ENCODE measurements at regions not wholly inside any gene's neighbourhood (a gene's known extent, or its start where the extent isn't known, plus 50 kb on each side); places are given as distances from the start of the nearest gene placed in this dataset.

- DNase-seq: no peak
These were observed 110.5 kb upstream of the CD180 start for GRCh38 chr5:67306965-67307607.

- no peak for DNase-seq
These were observed 109.5 kb upstream of the CD180 start for GRCh38 chr5:67305913-67306710.

DNA sequence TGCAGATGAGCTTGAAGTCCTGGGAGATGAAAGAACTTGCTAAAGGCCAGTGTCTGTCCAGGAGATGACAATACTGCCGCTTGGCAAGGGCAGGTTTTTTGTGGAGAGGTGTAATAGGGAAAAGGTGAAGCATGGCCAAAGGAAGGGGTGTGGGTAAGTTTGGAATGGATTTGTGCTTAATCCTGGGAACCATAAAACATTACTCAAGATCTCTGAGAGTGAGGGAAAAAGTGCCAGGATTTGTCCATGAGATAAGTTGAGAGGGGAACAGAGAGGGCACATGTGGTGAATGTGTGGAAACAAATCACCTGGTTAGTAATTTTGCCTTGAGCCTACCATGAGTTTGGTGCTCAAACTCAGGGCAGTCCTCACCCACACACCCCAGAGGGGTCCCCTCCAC is 108.8 kb upstream of the CD180 start:
- no peak for DNase-seq

GRCh38 chr5:67303356-67303755 is 106.8 kb upstream of the CD180 start:
- no peak for DNase-seq

- DNase-seq: no peak
These were observed 104.8 kb upstream of the CD180 start for GRCh38 chr5:67301285-67301903.

GRCh38 chr5:67300326-67300725 is 103.7 kb upstream of the CD180 start:
- no peak for DNase-seq

DNA sequence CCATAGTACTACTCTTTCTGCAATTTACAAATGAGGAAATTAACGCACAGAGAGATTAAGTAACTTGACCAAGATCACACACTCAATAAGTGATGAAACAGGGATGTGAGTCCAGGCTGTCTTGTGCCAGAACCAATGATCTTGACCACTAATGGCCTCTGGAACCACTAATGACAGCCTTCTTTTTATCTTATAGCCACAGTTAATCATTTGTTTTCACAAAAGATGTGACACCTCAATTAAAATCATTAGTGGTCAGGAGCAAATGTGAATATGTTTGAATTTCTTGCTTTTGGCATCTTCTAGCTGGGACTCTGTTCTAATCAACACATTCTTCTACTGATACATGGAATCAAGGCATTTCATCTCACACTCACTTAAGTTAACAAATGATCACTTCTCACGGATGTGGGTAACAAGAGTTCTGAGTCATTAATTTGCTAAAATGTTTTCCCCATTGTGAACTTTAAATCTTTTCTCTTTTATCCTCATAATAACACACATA is 102.7 kb upstream of the CD180 start:
- no peak for DNase-seq

DNA sequence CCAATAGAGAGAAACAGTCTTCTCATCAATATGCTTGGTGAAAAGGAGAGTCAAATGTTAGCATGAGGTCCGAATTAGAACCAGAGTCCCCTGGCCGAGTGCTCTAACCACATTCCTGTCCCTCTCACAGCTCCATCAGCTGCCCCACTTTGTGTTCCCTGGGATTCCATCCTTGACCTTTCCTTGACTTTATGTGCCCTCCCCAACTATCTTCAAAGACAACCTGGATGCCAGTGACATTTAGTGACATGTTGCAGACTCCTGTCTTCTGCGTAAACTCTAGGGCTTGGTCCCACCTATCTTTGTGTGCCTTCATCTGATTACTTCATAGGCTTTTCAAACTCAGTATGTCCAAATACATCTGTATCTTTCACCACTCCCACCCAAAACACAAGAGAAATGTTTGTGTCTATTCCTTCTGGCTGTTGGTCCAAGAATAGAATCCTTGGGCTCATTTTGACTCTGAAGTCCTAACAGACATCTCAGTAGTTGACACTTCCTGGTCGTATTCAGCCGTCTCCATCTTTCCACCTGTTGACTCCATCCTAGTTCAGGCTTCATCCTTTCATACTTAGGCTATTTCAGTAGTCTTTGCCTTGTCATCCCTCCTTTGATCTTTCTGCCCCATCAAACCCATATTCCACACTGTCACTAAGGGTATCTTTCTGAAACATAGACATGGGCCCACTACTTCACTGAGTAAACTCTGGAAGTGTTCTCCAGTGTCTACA is 101.4 kb upstream of the CD180 start:
- DNase-seq: no peak

DNA sequence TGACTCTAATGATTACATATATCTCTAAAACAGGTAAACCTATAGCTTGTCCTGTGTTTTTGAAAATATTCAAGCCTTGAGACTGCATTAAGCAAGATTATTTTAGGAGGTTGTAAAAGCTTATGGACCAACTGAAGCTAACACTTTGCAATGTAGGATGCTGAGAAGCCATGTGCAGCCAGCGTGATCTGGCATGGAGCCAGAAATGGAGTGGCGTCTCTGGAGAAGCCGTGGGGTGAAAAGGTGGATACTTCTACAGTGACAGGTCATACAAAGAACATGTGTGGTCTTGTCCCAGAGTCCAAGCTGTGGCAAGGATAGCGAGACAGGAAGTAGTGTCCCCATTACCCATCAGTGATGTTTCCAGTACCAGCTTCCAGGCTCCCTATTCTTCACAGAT is 100.8 kb upstream of the CD180 start:
- DNase-seq: no peak

DNA sequence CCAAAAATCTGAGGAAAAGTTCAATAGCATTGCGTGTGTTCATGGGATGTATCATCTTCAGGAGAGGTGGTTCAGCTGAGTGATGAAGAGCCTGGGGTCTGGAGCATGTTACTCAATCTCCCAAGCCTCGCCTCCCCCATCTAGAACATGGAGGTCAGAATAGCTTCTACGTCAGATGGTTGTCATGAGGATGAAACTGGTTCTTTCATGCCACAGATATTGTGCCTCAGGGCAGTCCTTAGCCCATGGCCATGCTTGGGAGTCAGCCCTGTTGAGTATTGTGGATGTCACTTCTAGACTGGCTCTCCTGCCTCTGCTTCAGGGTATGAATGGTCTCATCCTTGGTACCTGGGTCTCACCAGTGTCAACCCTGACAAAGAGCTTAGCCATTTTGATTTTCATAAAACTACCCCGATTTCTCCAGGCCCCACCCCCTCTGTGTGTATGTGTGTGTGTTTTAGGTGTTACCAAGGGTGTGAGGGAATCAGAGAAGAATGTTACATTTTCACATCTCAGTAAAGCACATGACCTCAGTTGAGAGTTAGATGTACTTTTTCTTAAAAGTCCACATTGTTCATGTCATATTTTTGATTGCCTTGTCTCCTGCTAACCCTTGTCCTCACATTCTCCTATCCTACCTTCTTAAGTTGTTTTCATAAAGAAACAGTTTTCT is 97.8 kb upstream of the CD180 start:
- no peak for DNase-seq

DNA sequence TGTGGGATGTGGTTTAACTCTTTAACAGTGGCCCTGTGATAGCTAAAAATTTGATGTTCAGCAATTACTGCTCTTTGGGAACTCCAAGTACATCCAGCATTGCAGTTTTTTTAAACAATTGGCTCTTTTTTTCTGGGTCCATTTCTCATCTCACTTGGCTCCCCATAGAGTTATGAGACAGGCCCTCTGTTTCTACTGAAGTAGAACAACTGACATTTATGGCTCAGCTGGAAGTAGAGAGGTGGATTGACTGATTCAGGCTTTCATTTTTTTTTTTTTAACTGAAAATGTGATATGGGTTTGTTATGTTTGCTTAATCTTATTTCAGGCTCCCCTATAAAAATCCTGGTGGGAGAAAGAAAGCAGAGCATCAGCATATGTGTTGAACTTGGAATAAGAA is 96.6 kb upstream of the CD180 start:
- DNase-seq: no peak

DNA sequence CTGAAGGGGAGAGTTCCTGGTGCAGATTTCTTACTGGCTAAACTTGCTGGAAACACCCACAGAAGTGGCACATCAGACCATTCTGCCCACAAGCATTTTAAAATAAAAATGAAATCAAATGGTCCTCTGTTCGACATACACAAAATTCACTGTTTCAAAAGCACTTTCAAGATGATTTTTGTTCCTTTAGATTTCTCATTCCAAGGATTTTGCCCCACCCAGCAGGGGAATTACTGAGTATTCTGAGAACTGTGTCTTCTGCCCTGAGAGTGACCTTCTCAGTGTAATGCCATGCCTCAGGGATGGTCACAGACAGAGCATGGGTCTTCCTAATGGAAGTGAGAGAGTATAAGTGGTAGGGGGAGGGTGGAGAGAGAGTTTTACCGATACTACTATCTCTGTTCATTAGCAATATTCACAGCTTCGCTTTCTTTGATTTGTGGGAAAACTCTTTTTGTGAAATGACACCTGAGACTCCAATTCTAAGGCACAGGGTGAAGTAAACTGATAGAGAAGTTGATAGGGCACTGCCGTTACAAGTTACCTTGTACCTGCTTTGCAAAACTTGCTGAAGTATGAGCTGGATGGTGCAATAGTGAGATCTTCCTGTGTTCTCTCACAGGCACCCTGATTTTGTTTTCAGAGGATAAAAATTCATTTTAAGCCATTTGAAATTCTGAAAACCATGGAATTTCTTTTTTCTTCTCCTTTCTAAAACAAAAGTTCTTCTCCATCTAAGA is 95.8 kb upstream of the CD180 start:
- no peak for DNase-seq

DNA sequence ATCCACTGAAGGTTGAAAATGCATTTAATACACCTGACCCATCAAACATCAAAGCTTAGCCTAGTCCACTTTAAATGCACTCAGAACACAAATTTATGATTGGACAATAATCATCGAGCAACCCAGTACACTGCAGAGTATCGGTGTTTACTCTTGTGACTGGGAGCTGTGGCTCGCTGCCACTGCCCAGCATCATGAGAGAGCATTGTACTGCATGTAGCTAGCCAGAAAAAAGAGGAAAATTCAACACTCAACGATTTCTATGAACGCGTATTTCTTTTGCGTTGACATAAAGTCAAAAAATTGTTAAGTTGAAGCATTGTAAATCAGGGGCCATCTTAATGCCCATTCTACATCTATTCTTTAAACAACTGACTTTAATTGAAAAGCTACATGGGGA is 95.1 kb upstream of the CD180 start:
- DNase-seq: no peak

DNA sequence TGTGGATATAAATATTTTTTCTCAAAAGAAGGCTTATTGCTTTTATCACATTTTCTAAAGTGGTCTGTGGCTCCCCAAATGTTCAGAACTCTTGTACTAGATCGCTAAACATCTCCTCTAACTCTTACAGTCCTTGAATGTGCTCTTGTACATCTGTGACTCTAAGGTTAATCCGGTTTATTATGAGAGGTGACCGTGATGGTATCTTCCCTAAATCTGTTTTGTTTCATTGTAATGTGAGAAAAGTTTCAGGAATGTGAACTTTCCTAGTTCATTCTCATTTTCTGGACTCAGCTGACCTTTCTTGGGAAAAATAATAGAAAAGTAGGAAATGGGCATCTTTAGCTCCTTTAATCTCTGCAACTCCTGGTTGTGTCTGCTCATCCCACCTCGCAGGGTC is 94.5 kb upstream of the CD180 start:
- DNase-seq: no peak

DNA sequence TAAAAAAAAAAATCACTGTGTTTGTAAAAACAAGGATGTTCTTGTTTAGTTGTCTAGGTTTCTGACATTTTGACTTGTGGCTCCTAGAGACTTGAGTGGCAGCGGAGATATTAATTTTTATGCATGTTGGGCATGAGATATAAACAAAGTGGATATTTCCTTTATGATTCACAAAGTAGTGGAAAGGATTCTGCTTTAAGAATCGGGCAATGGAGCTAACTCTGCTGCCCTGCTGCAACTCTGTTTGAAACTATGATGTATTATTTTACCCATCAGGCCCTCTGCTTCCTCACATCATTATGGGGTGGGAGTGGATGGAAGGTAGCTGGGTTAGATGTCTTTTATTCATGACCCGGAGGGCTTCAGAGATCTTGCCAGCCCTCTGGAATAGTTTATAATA is 94.1 kb upstream of the CD180 start:
- DNase-seq: no peak

DNA sequence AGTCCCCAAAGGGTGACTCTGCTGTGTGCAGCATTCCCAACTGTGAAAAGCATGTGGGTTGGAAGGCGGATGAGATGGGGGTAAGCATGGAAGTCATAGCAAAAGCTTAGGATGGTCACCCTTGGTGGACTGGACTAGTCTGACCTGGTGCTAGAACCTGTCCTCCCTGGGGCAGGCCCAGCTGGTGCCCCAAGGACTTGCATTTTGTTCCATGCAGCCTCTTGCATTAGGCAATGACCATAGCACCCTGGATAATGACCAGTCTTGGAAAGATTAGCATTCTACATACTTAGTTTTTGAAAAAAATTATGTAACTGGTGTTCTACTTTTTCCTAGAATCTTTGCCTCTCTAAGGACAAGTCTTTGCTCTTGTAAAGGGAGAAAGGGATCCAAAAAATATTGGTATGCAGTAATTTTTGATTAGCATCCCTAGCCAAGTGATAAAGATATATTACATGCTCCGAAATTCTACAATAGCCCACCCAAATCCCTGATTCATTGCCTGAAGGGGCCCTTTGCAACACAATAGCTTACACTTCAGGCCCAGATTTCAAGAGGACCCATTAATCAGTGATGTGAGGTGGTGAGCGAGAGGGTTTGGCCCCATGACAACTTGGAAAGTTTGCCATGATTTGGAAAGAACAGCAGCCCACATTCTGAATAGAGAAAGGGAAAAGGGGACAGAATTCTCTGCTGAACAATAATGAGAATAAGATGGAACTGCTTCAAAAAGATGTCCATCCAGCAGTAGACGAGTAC is 93.3 kb upstream of the CD180 start:
- DNase-seq: no peak

- DNase-seq: no peak
These were observed 91.1 kb upstream of the CD180 start for GRCh38 chr5:67287510-67288268.

DNA sequence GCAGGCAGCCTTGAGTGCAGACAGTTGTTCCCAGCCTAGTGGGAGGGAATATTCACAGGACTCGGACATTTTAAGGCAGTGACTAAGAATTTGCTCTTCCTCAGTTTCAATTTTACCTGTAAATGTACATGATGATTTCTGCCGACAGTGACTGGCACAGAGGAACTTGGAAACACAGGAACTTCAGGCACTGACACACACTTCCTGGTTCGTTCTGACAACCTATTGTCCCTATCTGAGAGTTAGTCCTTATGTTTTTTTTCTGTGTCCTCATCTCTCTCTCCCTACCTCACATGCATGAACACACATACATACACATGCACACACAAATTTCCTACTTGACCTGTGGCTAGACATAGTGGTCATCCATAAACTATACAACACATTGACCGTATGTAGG is 89.4 kb upstream of the CD180 start:
- DNase-seq: no peak

DNA sequence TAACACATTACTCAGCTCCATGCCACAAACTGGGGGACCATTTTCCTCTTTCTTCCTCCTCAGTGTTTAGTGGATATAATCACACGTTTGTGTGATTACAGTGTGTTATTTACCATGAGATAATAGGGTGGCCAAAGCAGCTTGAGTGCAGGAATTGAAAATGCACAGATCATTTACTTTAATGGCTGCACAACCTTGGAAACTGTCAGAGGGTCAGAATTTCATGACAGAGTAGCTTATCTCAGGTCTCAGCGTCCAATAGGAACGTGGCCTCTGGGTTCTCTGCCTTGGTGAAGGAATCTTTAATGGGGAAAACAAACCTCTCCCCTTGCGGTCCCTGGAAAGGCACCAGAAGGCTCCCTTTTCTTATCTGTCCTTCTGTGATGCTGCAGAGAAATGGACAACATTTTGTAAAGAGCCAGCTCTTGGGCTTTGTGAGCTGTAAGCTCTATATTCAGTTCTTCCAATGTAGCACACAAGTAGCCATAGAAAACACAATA is 87.4 kb upstream of the CD180 start:
- no peak for DNase-seq

DNA sequence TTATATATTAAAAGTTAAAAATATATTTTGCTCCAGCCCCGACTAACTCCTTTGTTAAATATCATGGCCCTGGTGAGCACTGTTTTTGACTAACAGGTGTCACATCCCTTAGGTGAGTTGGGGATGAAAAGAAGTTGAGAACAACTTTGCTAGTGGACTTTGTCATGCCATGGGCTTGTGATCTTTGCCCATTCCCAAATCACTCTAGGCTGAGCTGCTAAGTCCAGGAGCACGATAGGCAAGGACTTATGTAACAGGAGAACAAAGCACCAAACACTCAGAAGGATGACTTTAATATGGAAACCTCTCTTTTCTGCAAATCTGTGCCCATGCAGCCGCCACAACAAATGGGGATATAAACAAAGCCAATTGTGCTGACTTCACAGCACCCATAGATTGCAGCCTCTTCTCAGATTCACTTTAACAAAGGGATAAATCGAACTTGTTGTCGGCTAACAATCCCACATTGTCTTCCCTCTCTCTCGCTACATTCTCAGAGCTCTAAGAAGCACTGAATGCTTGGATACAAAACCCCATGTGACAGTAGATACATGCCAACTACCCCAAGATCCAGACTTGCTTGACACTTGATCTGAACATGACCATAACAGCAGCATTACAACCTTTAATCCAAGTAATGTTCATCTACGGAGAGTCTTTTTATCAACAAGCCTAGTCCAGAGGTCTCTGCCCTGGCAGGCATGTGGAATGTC is 86.8 kb upstream of the CD180 start:
- DNase-seq: no peak

Measured in NCI-H1694 treated with DMSO at 0.1 percent for 48 hours (cell line).